ENCODE measurements at regions not wholly inside any gene's neighbourhood (a gene's known extent, or its start where the extent isn't known, plus 50 kb on each side); places are given as distances from the start of the nearest gene placed in this dataset.

GRCh38 chr2:34652636-34653035, 1053.5 kb upstream of the FAM98A start:
- H3K27me3 ChIP-seq (replicated peaks in 2 of 5; ENCODE audit: control insufficient read depth in 4 of 5, insufficient read depth in 5 of 5, low read length in 4 of 5), result no peaks in the 10 kb centered on the region
- no peaks in the 10 kb centered on the region for H3K4me1 ChIP-seq (ENCODE audit: control extremely low read depth in 1 of 4, control insufficient read depth in 4 of 4, insufficient read depth in 4 of 4, low read length in 3 of 4)
- ChIA-PET POLR2A (no interaction called here), CTCF (no interaction called here)
- H3K9me3 ChIP-seq (ENCODE audit: control extremely low read depth in 1 of 5, control insufficient read depth in 4 of 5, insufficient read depth in 2 of 5, low read depth in 1 of 5, low read length in 4 of 5), result no peaks in the 10 kb centered on the region
- no CpG with 5 or more reads among the region's 1 CpG for WGBS (ENCODE audit: insufficient coverage)
- H3K36me3 ChIP-seq (ENCODE audit: control insufficient read depth in 4 of 4, insufficient read depth in 4 of 4, low read length in 3 of 4), result no peaks in the 10 kb centered on the region
- no peak overlapping the region for H3K27ac ChIP-seq (ENCODE audit: insufficient read depth in 1 of 2, low read depth in 1 of 2, low read length in 2 of 2, poor library complexity in 1 of 2, severe bottlenecking in 2 of 2)
- peak; percentile 1 to 17 (median 6) for DNase-seq
- no peak overlapping the region for H3K4me3 ChIP-seq (ENCODE audit: control insufficient read depth in 1 of 7, extremely low read depth in 1 of 7, insufficient read depth in 4 of 7, low read depth in 2 of 7, low read length in 6 of 7)

DNA sequence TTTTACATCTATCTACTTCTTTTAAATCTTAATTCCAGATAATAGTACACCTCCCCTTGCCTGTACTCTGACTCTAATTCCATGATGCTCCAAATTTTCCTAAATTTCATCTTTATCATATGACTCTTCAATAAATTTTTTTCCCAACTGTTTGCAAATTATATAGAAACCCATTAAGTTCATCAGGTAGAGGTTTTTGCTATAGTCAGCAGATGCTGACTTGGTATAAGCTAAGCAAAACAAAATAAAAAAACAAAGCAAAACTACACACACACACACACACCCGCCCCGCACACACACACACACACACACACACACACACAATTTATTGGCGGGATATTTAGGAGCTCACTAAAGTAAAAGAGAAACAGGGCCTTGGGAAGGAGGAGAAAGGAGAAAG, 1047.8 kb upstream of the FAM98A start:
- Histone ChIP-seq H3K9me3 (ENCODE audit: control extremely low read depth in 1 of 5, control insufficient read depth in 4 of 5, insufficient read depth in 2 of 5, low read depth in 1 of 5, low read length in 4 of 5) (no peaks in the 10 kb centered on the region), H3K4me1 (ENCODE audit: control extremely low read depth in 1 of 4, control insufficient read depth in 4 of 4, insufficient read depth in 4 of 4, low read length in 3 of 4) (no peaks in the 10 kb centered on the region), H3K27ac (ENCODE audit: insufficient read depth in 1 of 2, low read depth in 1 of 2, low read length in 2 of 2, poor library complexity in 1 of 2, severe bottlenecking in 2 of 2) (no peak overlapping the region), H3K27me3 (replicated peaks in 2 of 5; ENCODE audit: control insufficient read depth in 4 of 5, insufficient read depth in 5 of 5, low read length in 4 of 5) (no peaks in the 10 kb centered on the region), H3K36me3 (ENCODE audit: control insufficient read depth in 4 of 4, insufficient read depth in 4 of 4, low read length in 3 of 4) (no peaks in the 10 kb centered on the region), H3K4me3 (ENCODE audit: control insufficient read depth in 1 of 7, extremely low read depth in 1 of 7, insufficient read depth in 4 of 7, low read depth in 2 of 7, low read length in 6 of 7) (no peak overlapping the region)
- CTCF ChIA-PET, result no interaction called here
- no peak for DNase-seq
- POLR2A ChIA-PET, result no interaction called here
- WGBS (ENCODE audit: insufficient coverage), result no CpG with 5 or more reads among the region's 3 CpGs

- no peaks in the 10 kb centered on the region for H3K36me3 ChIP-seq (ENCODE audit: control insufficient read depth in 4 of 4, insufficient read depth in 4 of 4, low read length in 3 of 4)
- ChIA-PET CTCF (no interaction called here), POLR2A (no interaction called here)
- H3K4me3 ChIP-seq (ENCODE audit: control insufficient read depth in 1 of 7, extremely low read depth in 1 of 7, insufficient read depth in 4 of 7, low read depth in 2 of 7, low read length in 6 of 7), result no peak overlapping the region
- H3K27ac ChIP-seq (ENCODE audit: insufficient read depth in 1 of 2, low read depth in 1 of 2, low read length in 2 of 2, poor library complexity in 1 of 2, severe bottlenecking in 2 of 2), result no peak overlapping the region
- no peaks in the 10 kb centered on the region for H3K27me3 ChIP-seq (replicated peaks in 2 of 5; ENCODE audit: control insufficient read depth in 4 of 5, insufficient read depth in 5 of 5, low read length in 4 of 5)
- WGBS (ENCODE audit: insufficient coverage), result no CpG with 5 or more reads among the region's 1 CpG
- no peaks in the 10 kb centered on the region for H3K9me3 ChIP-seq (ENCODE audit: control extremely low read depth in 1 of 5, control insufficient read depth in 4 of 5, insufficient read depth in 2 of 5, low read depth in 1 of 5, low read length in 4 of 5)
- H3K4me1 ChIP-seq (ENCODE audit: control extremely low read depth in 1 of 4, control insufficient read depth in 4 of 4, insufficient read depth in 4 of 4, low read length in 3 of 4), result no peaks in the 10 kb centered on the region
- no peak for DNase-seq
These were observed 1033.2 kb upstream of the FAM98A start for GRCh38 chr2:34632327-34632726.

DNA sequence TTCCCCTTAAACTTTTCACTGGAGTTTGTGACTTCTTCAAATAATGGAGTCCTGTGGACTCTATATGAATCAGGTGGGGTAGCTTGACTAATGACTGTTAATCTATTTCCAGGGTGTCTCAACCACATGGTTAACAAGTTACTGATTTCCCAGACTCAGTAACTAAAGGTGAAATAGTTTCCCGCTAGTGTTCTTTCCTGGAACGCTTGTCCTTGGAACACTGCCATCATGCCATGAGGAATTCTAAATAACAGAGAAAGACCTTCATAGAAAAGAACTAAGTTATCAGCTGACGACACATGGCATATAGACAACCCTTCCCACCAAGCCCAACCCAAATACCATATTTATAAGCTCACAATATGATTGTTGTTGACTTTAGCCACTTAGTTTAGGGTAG, 1027.9 kb upstream of the FAM98A start:
- no peak for DNase-seq
- Histone ChIP-seq H3K4me1 (ENCODE audit: control extremely low read depth in 1 of 4, control insufficient read depth in 4 of 4, insufficient read depth in 4 of 4, low read length in 3 of 4) (no peaks in the 10 kb centered on the region), H3K27me3 (replicated peaks in 2 of 5; ENCODE audit: control insufficient read depth in 4 of 5, insufficient read depth in 5 of 5, low read length in 4 of 5) (no peaks in the 10 kb centered on the region), H3K36me3 (ENCODE audit: control insufficient read depth in 4 of 4, insufficient read depth in 4 of 4, low read length in 3 of 4) (no peaks in the 10 kb centered on the region), H3K27ac (ENCODE audit: insufficient read depth in 1 of 2, low read depth in 1 of 2, low read length in 2 of 2, poor library complexity in 1 of 2, severe bottlenecking in 2 of 2) (no peak overlapping the region), H3K4me3 (ENCODE audit: control insufficient read depth in 1 of 7, extremely low read depth in 1 of 7, insufficient read depth in 4 of 7, low read depth in 2 of 7, low read length in 6 of 7) (no peak overlapping the region), H3K9me3 (ENCODE audit: control extremely low read depth in 1 of 5, control insufficient read depth in 4 of 5, insufficient read depth in 2 of 5, low read depth in 1 of 5, low read length in 4 of 5) (no peaks in the 10 kb centered on the region)
- ChIA-PET CTCF (no interaction called here), POLR2A (no interaction called here)
- WGBS (ENCODE audit: insufficient coverage), result 90% methylated on average over 2 of the region's 3 CpGs

GRCh38 chr2:34604164-34604563, 1005.1 kb upstream of the FAM98A start:
- Histone ChIP-seq H3K36me3 (ENCODE audit: control insufficient read depth in 4 of 4, insufficient read depth in 4 of 4, low read length in 3 of 4) (no peaks in the 10 kb centered on the region), H3K4me3 (ENCODE audit: control insufficient read depth in 1 of 7, extremely low read depth in 1 of 7, insufficient read depth in 4 of 7, low read depth in 2 of 7, low read length in 6 of 7) (no peak overlapping the region), H3K27me3 (replicated peaks in 2 of 5; ENCODE audit: control insufficient read depth in 4 of 5, insufficient read depth in 5 of 5, low read length in 4 of 5) (no peaks in the 10 kb centered on the region), H3K27ac (ENCODE audit: insufficient read depth in 1 of 2, low read depth in 1 of 2, low read length in 2 of 2, poor library complexity in 1 of 2, severe bottlenecking in 2 of 2) (no peak overlapping the region), H3K9me3 (ENCODE audit: control extremely low read depth in 1 of 5, control insufficient read depth in 4 of 5, insufficient read depth in 2 of 5, low read depth in 1 of 5, low read length in 4 of 5) (no peaks in the 10 kb centered on the region), H3K4me1 (ENCODE audit: control extremely low read depth in 1 of 4, control insufficient read depth in 4 of 4, insufficient read depth in 4 of 4, low read length in 3 of 4) (no peaks in the 10 kb centered on the region)
- WGBS (ENCODE audit: insufficient coverage), result 100% methylated on average over 2 of the region's 4 CpGs
- CTCF ChIA-PET, result no interaction called here
- DNase-seq, result no peak
- POLR2A ChIA-PET, result no interaction called here

DNA sequence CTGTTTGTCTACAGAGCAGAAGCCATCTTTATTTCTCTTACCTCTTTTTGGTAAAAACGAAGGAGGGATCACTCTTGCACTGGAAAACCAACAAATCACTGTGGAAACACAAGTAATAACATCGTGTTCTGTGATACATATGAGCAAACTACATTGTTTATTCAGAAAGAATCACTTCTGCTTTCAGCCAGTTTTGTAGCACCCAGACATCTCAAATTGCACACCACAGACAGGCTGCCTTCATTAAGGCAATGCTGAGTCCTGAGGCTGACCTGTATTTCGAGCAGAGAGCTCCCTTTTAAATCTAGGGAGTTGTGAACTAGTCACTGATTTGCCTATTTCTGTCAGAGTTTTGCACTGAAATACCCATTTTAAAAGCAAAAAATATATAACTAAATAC, 1003.2 kb upstream of the FAM98A start:
- DNase-seq, result no peak
- WGBS (ENCODE audit: insufficient coverage), result 62% methylated on average over 3 of the region's 3 CpGs
- no peak overlapping the region for H3K27ac ChIP-seq (ENCODE audit: insufficient read depth in 1 of 2, low read depth in 1 of 2, low read length in 2 of 2, poor library complexity in 1 of 2, severe bottlenecking in 2 of 2)
- H3K27me3 ChIP-seq (replicated peaks in 2 of 5; ENCODE audit: control insufficient read depth in 4 of 5, insufficient read depth in 5 of 5, low read length in 4 of 5), result no peaks in the 10 kb centered on the region
- H3K9me3 ChIP-seq (ENCODE audit: control extremely low read depth in 1 of 5, control insufficient read depth in 4 of 5, insufficient read depth in 2 of 5, low read depth in 1 of 5, low read length in 4 of 5), result no peaks in the 10 kb centered on the region
- no peaks in the 10 kb centered on the region for H3K36me3 ChIP-seq (ENCODE audit: control insufficient read depth in 4 of 4, insufficient read depth in 4 of 4, low read length in 3 of 4)
- no peaks in the 10 kb centered on the region for H3K4me1 ChIP-seq (ENCODE audit: control extremely low read depth in 1 of 4, control insufficient read depth in 4 of 4, insufficient read depth in 4 of 4, low read length in 3 of 4)
- ChIA-PET CTCF (no interaction called here), POLR2A (no interaction called here)
- H3K4me3 ChIP-seq (ENCODE audit: control insufficient read depth in 1 of 7, extremely low read depth in 1 of 7, insufficient read depth in 4 of 7, low read depth in 2 of 7, low read length in 6 of 7), result no peak overlapping the region

- Histone ChIP-seq H3K4me1 (ENCODE audit: control extremely low read depth in 1 of 4, control insufficient read depth in 4 of 4, insufficient read depth in 4 of 4, low read length in 3 of 4) (no peaks in the 10 kb centered on the region), H3K36me3 (ENCODE audit: control insufficient read depth in 4 of 4, insufficient read depth in 4 of 4, low read length in 3 of 4) (no peaks in the 10 kb centered on the region), H3K9me3 (ENCODE audit: control extremely low read depth in 1 of 5, control insufficient read depth in 4 of 5, insufficient read depth in 2 of 5, low read depth in 1 of 5, low read length in 4 of 5) (no peaks in the 10 kb centered on the region), H3K27me3 (replicated peaks in 2 of 5; ENCODE audit: control insufficient read depth in 4 of 5, insufficient read depth in 5 of 5, low read length in 4 of 5) (no peaks in the 10 kb centered on the region), H3K27ac (ENCODE audit: insufficient read depth in 1 of 2, low read depth in 1 of 2, low read length in 2 of 2, poor library complexity in 1 of 2, severe bottlenecking in 2 of 2) (no peak overlapping the region), H3K4me3 (ENCODE audit: control insufficient read depth in 1 of 7, extremely low read depth in 1 of 7, insufficient read depth in 4 of 7, low read depth in 2 of 7, low read length in 6 of 7) (no peak overlapping the region)
- 65% methylated on average over 2 of the region's 2 CpGs for WGBS (ENCODE audit: insufficient coverage)
- POLR2A ChIA-PET, result no interaction called here
- no peak for DNase-seq
- CTCF ChIA-PET, result no interaction called here
These were observed 1002.5 kb upstream of the FAM98A start for GRCh38 chr2:34601561-34601960.

DNA sequence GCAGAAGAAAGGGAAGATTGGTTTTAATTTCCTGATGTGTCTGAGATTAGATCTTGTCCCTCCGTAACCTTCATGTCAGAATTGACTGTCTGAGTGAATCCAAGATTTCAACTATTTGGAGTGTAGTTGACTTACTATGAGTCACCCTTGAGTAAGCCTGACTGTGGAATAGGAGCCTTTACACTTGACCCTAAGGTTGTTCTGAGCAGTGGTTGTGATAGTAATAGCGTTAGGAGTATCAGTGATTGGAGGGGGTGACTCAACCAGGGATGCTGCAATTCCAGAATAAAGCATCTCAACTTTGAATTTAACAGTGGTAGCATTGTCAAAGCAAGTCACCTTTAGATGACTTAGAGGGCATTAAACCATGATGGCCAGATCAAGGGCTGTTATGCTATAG, 979.5 kb upstream of the FAM98A start:
- POLR2A ChIA-PET, result no interaction called here

More for the DNA sequence above, 979.5 kb upstream of the FAM98A start:
- no peak for DNase-seq
- Histone ChIP-seq H3K27ac (ENCODE audit: insufficient read depth in 1 of 2, low read depth in 1 of 2, low read length in 2 of 2, poor library complexity in 1 of 2, severe bottlenecking in 2 of 2) (no peak overlapping the region), H3K36me3 (ENCODE audit: control insufficient read depth in 4 of 4, insufficient read depth in 4 of 4, low read length in 3 of 4) (no peaks in the 10 kb centered on the region), H3K4me1 (ENCODE audit: control extremely low read depth in 1 of 4, control insufficient read depth in 4 of 4, insufficient read depth in 4 of 4, low read length in 3 of 4) (no peaks in the 10 kb centered on the region), H3K4me3 (ENCODE audit: control insufficient read depth in 1 of 7, extremely low read depth in 1 of 7, insufficient read depth in 4 of 7, low read depth in 2 of 7, low read length in 6 of 7) (no peak overlapping the region), H3K27me3 (replicated peaks in 2 of 5; ENCODE audit: control insufficient read depth in 4 of 5, insufficient read depth in 5 of 5, low read length in 4 of 5) (no peaks in the 10 kb centered on the region), H3K9me3 (ENCODE audit: control extremely low read depth in 1 of 5, control insufficient read depth in 4 of 5, insufficient read depth in 2 of 5, low read depth in 1 of 5, low read length in 4 of 5) (no peaks in the 10 kb centered on the region)
- 100% methylated on average over 2 of the region's 2 CpGs for WGBS (ENCODE audit: insufficient coverage)
- CTCF ChIA-PET, result no interaction called here

Measured in common myeloid progenitor, CD34-positive (primary cell).